ENCODE measurements at regions not wholly inside any gene's neighbourhood (a gene's known extent, or its start where the extent isn't known, plus 50 kb on each side); places are given as distances from the start of the nearest gene placed in this dataset.
"Not testable (repeated sequence)": the region's sequence is repeated elsewhere in the genome, so short reads cannot be mapped to it uniquely, and the experiment has no call there.

- no peaks in the 10 kb centered on the region for H3K79me2 ChIP-seq (ENCODE audit: control insufficient read depth, low read length)
- H3K4me1 ChIP-seq (ENCODE audit: control insufficient read depth, low read length), result no peaks in the 10 kb centered on the region
- no peak overlapping the region for H3K4me2 ChIP-seq (ENCODE audit: low read length)
- H3K36me3 ChIP-seq (ENCODE audit: control insufficient read depth, low read length), result no peaks in the 10 kb centered on the region
- H3K27me3 ChIP-seq (ENCODE audit: control insufficient read depth, low read length), result no peaks in the 10 kb centered on the region
- H3K9me3 ChIP-seq (ENCODE audit: control insufficient read depth, insufficient read depth, low read length), result no peaks in the 10 kb centered on the region
- TF ChIP-seq, protein P1, sequence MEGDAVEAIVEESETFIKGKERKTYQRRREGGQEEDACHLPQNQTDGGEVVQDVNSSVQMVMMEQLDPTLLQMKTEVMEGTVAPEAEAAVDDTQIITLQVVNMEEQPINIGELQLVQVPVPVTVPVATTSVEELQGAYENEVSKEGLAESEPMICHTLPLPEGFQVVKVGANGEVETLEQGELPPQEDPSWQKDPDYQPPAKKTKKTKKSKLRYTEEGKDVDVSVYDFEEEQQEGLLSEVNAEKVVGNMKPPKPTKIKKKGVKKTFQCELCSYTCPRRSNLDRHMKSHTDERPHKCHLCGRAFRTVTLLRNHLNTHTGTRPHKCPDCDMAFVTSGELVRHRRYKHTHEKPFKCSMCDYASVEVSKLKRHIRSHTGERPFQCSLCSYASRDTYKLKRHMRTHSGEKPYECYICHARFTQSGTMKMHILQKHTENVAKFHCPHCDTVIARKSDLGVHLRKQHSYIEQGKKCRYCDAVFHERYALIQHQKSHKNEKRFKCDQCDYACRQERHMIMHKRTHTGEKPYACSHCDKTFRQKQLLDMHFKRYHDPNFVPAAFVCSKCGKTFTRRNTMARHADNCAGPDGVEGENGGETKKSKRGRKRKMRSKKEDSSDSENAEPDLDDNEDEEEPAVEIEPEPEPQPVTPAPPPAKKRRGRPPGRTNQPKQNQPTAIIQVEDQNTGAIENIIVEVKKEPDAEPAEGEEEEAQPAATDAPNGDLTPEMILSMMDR (IDR thresholded peaks at IDR 0.05; ENCODE audit: low read depth, low read length, poor library complexity, severe bottlenecking), result no peak
- TF ChIP-seq EZH2phosphoT487 (IDR thresholded peaks at IDR 0.05; ENCODE audit: borderline replicate concordance, low read length), result no peak
- no peak overlapping the region for H3K27ac ChIP-seq (ENCODE audit: low read depth, low read length)
- no peaks in the 10 kb centered on the region for H3F3A ChIP-seq (ENCODE audit: control insufficient read depth, insufficient read depth)
- H3K9me2 ChIP-seq (replicated peaks; ENCODE audit: control insufficient read depth, low read length), result no peaks in the 10 kb centered on the region
- no peaks in the 10 kb centered on the region for H4K20me1 ChIP-seq (ENCODE audit: control insufficient read depth, insufficient read depth, low read depth, low read length)
- no peak overlapping the region for H3K4me3 ChIP-seq (ENCODE audit: low read length)
Measured at GRCh38 chr12:97647142-97647541, 184.5 kb downstream of the RMST start.

DNA sequence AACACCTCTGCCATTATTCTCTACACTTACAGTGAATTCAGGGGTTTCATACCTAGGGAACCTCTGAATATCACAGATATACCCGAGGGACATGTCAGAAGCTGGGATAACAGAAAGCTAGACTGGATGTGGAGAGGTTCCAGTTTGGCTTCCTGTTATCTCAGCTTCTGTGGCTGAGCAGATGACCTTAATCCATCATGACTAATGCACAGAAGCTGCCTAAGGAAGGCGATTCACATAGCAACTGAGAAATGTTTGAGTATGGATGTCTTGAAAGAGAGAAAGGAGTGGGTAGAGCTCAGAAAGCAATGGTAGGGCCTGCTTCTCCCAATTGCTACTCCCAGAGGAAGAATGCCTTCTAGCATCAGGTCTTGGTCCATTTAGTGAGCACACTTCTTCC is 187.6 kb downstream of the RMST start:
- Histone ChIP-seq H3K9me2 (replicated peaks; ENCODE audit: control insufficient read depth, low read length) (no peaks in the 10 kb centered on the region), H3K27me3 (ENCODE audit: control insufficient read depth, low read length) (no peaks in the 10 kb centered on the region), H3K4me3 (ENCODE audit: low read length) (no peak overlapping the region), H3K4me1 (ENCODE audit: control insufficient read depth, low read length) (no peaks in the 10 kb centered on the region), H3K36me3 (ENCODE audit: control insufficient read depth, low read length) (no peaks in the 10 kb centered on the region), H3F3A (ENCODE audit: control insufficient read depth, insufficient read depth) (no peaks in the 10 kb centered on the region), H3K79me2 (ENCODE audit: control insufficient read depth, low read length) (no peaks in the 10 kb centered on the region), H4K20me1 (ENCODE audit: control insufficient read depth, insufficient read depth, low read depth, low read length) (no peaks in the 10 kb centered on the region), H3K4me2 (ENCODE audit: low read length) (no peak overlapping the region), H3K9me3 (ENCODE audit: control insufficient read depth, insufficient read depth, low read length) (no peaks in the 10 kb centered on the region), H3K27ac (ENCODE audit: low read depth, low read length) (no peak overlapping the region)
- TF ChIP-seq, protein P1 (IDR thresholded peaks at IDR 0.05; ENCODE audit: low read depth, low read length, poor library complexity, severe bottlenecking), result no peak
- no peak for TF ChIP-seq EZH2phosphoT487 (IDR thresholded peaks at IDR 0.05; ENCODE audit: borderline replicate concordance, low read length)

GRCh38 chr12:97656548-97656947 is 193.9 kb downstream of the RMST start:
- not testable (repeated sequence) for H3K4me3 ChIP-seq (ENCODE audit: low read length); H4K20me1 ChIP-seq (ENCODE audit: control insufficient read depth, insufficient read depth, low read depth, low read length); H3K9me2 ChIP-seq (replicated peaks; ENCODE audit: control insufficient read depth, low read length); H3K79me2 ChIP-seq (ENCODE audit: control insufficient read depth, low read length); H3K27ac ChIP-seq (ENCODE audit: low read depth, low read length); H3K4me1 ChIP-seq (ENCODE audit: control insufficient read depth, low read length); H3K36me3 ChIP-seq (ENCODE audit: control insufficient read depth, low read length); H3K4me2 ChIP-seq (ENCODE audit: low read length); H3K27me3 ChIP-seq (ENCODE audit: control insufficient read depth, low read length); H3F3A ChIP-seq (ENCODE audit: control insufficient read depth, insufficient read depth); H3K9me3 ChIP-seq (ENCODE audit: control insufficient read depth, insufficient read depth, low read length)

DNA sequence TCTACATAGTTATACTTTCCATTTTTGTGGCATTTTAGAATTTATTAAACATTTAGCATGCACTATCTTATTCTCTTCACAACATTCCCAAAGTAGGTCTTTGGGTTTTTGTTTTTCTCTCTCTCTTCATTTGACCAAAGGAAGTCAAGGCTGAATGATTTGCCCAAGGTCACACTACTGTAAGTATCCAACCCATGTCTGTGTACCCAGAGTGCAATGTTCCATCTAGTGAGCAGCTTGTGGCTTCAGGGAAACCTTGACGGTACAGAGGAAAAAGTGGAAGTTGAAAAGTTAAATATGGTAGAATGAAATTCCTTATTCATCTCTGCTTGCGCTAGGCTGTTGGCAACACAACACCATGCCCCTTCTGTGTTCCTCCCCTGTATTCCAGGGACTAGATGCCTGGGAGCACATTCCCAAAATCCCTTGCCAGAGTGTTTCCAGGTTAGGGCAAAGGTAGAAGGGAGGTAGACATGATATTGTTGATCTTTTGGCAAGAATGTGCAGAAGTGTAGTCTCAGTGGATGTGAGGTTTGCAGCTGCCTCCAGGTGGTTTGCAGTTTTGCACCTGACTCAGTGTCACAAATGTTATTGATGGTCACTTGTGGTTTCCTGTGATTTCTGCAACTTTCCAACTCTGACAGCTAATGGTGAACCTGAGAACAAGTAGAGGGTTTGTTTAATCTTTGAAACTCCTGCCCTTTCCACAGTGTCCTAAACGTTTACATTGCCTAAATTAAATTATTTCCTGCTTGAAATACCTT is 196.7 kb downstream of the RMST start:
- Histone ChIP-seq H3K36me3 (ENCODE audit: control insufficient read depth, low read length) (no peaks in the 10 kb centered on the region), H3K4me2 (ENCODE audit: low read length) (no peak overlapping the region), H3K27me3 (ENCODE audit: control insufficient read depth, low read length) (no peaks in the 10 kb centered on the region), H3K4me3 (ENCODE audit: low read length) (no peak overlapping the region), H3K9me2 (replicated peaks; ENCODE audit: control insufficient read depth, low read length) (no peaks in the 10 kb centered on the region), H3K27ac (ENCODE audit: low read depth, low read length) (no peak overlapping the region), H4K20me1 (ENCODE audit: control insufficient read depth, insufficient read depth, low read depth, low read length) (no peaks in the 10 kb centered on the region), H3F3A (ENCODE audit: control insufficient read depth, insufficient read depth) (no peaks in the 10 kb centered on the region), H3K9me3 (ENCODE audit: control insufficient read depth, insufficient read depth, low read length) (no peaks in the 10 kb centered on the region), H3K79me2 (ENCODE audit: control insufficient read depth, low read length) (no peaks in the 10 kb centered on the region), H3K4me1 (ENCODE audit: control insufficient read depth, low read length) (no peaks in the 10 kb centered on the region)
- no peak for TF ChIP-seq EZH2phosphoT487 (IDR thresholded peaks at IDR 0.05; ENCODE audit: borderline replicate concordance, low read length)
- TF ChIP-seq, protein P1 (IDR thresholded peaks at IDR 0.05; ENCODE audit: low read depth, low read length, poor library complexity, severe bottlenecking), result no peak

All from DOHH2 (cell line).